ENCODE measurements at regions not wholly inside any gene's neighbourhood (a gene's known extent, or its start where the extent isn't known, plus 50 kb on each side); places are given as distances from the start of the nearest gene placed in this dataset.
"Not testable (repeated sequence)": the region's sequence is repeated elsewhere in the genome, so short reads cannot be mapped to it uniquely, and the experiment has no call there.

DNA sequence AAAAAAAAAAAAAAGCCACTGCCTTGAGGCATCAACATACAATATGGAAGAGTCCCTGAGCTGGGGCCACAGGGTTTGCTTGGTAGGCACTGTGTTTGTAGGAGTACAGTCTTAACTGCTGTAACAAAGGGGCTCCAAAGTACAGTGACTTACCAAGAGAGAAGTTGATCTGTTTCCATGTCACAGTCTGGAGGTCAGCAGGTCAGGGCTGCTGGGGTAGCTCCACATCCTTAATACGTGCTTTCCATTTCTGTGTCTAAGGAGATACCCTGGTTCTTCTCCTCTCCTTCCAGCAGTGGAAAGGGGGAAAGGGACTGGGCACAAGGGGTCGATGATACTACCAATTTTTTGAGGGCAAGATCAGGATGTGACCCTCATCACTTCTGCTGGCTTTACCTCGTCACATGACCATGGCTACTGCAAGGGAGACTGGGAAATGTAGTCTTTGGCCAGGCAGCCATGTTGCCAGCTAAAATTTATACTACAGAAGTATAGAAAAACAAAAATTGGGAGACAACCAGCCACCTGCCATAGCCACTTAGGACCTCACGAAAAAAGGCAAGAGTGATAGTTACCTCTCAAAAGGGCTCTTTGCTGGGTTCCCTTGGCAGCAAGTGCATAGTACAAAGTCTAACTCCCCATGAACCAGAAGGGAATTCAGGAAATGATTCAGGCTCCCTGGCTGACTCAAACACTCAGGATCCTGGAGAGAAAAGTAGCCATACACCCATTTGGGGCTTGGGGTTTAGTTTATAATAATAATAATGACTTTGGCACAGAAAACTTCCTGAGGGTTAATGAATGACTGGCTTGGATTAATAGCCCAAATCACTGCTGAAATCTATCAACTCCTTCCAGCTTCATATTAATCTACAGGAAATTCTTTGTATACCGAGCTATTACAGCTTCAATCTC is 52.7 kb upstream of the ATP5PO start:
- TF ChIP-seq, protein P1, sequence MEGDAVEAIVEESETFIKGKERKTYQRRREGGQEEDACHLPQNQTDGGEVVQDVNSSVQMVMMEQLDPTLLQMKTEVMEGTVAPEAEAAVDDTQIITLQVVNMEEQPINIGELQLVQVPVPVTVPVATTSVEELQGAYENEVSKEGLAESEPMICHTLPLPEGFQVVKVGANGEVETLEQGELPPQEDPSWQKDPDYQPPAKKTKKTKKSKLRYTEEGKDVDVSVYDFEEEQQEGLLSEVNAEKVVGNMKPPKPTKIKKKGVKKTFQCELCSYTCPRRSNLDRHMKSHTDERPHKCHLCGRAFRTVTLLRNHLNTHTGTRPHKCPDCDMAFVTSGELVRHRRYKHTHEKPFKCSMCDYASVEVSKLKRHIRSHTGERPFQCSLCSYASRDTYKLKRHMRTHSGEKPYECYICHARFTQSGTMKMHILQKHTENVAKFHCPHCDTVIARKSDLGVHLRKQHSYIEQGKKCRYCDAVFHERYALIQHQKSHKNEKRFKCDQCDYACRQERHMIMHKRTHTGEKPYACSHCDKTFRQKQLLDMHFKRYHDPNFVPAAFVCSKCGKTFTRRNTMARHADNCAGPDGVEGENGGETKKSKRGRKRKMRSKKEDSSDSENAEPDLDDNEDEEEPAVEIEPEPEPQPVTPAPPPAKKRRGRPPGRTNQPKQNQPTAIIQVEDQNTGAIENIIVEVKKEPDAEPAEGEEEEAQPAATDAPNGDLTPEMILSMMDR (IDR thresholded peaks at IDR 0.05) = no peak
- no peak for TF ChIP-seq POLR2A (IDR thresholded peaks at IDR 0.05)

DNA sequence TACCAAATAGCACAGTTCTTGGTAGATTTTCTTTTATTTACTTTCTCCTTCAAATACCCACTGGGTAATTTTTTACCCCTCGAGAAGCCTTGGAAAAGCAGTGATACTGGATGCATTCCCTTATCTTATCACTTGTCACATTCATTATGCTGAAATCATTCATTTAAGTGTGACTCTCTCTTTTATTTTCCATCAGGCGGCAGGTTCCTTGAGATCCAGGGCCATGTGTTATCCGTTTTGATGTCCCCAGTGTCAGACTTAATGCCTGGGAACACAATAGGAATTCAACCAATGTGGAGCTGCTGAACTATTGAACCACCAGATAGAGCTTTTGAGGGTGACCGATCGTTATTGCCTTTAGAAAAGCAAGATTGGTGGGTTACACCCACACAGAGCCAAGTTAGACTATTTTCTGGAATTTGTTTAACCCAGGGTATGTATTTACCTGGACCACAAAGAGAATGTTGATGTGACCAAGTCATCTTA is 51.5 kb upstream of the ATP5PO start:
- no peak overlapping the region for H3K27ac ChIP-seq

More for the DNA sequence above, 52.7 kb upstream of the ATP5PO start:
- Histone ChIP-seq H3K27me3 (no peaks in the 10 kb centered on the region), H3K4me1 (peaks cover 0 to 5% of the 10 kb centered on the region in 2 donors), H3K9me3 (no peaks in the 10 kb centered on the region), H3K36me3 (no peaks in the 10 kb centered on the region), H3K4me3 (replicated peaks in 1 of 3) (no peak overlapping the region), H3K27ac (no peak overlapping the region)
- no peak for DNase-seq
- intact Hi-C loops (cut with DNase I) = no loop called here
- WGBS, 2 donors = 66 to 70% methylated on average over 5 of the region's 5 CpGs

DNA sequence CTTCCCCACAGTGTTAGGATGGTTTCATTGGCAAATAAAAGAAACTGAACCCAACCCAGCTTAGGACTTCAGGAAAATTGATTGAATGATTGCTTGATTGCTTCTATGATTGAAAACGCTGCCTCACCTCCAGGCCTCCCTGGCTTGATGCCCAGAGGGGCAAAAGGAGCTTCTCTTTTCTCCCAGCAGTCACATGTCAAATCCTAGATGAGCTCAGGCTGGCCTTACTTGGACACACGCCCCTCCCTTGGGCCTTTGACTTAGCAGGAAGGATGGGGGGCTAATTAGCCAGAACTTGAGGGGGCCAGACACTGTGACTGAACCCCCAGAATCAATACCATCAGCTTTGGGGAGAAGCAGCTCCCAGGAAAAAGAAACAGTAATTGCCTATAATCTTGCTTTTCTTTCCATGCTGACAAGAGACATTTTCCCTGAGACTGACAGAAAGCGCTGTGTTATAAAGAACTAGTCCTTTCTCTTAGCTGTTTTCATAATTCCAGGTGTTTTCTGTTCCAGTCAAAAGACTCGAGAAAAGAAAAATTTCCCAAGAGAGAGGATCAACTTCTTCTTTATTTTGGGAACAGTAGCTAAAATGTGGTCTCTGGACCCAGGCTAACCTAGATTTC is 50.8 kb upstream of the ATP5PO start:
- TF ChIP-seq, protein P1 (IDR thresholded peaks at IDR 0.05) = no peak
- TF ChIP-seq POLR2A (IDR thresholded peaks at IDR 0.05) = no peak
- H3K36me3 ChIP-seq = no peaks in the 10 kb centered on the region
- H3K27me3 ChIP-seq = no peaks in the 10 kb centered on the region
- H3K27ac ChIP-seq = no peak overlapping the region
- no peak overlapping the region for H3K4me3 ChIP-seq (replicated peaks in 1 of 3)
- DNase-seq = no peak
- no peaks in the 10 kb centered on the region for H3K4me1 ChIP-seq
- no peaks in the 10 kb centered on the region for H3K9me3 ChIP-seq
- 73 to 83% methylated on average over 4 of the region's 4 CpGs for WGBS, 2 donors
- intact Hi-C loops (cut with DNase I) = no loop called here

More for the DNA sequence above, 51.5 kb upstream of the ATP5PO start:
- WGBS, 2 donors = 70 to 71% methylated on average over 5 of the region's 5 CpGs
- DNase-seq = no peak
- Histone ChIP-seq H3K4me1 (peaks cover 0 to 5% of the 10 kb centered on the region in 2 donors), H3K36me3 (no peaks in the 10 kb centered on the region), H3K27me3 (no peaks in the 10 kb centered on the region), H3K9me3 (no peaks in the 10 kb centered on the region), H3K4me3 (replicated peaks in 1 of 3) (no peak overlapping the region)
- no peak for TF ChIP-seq POLR2A (IDR thresholded peaks at IDR 0.05)
- TF ChIP-seq, protein P1 (IDR thresholded peaks at IDR 0.05) = no peak
- intact Hi-C loops (cut with DNase I) = no loop called here

DNA sequence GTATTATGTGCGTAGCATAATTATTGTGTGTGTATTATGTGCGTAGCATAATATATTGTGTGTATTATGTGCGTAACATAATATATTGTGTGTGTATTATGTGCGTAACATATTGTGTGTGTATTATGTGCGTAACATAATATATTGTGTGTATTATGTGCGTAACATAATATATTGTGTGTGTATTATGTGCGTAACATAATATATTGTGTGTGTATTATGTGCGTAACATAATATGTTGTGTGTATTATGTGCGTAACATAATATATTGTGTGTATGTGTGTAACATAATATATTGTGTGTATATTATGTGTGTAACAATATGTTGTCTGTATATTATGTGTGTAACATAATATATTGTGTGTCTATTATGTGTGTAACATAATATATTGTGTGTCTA is 50.1 kb upstream of the ATP5PO start:
- H3K4me3 ChIP-seq (replicated peaks in 1 of 3); intact Hi-C loops (cut with DNase I); H3K4me1 ChIP-seq; H3K27ac ChIP-seq; H3K36me3 ChIP-seq; H3K9me3 ChIP-seq; H3K27me3 ChIP-seq; DNase-seq: not testable (repeated sequence)
- WGBS, 2 donors = 95% methylated on average over 9 of the region's 9 CpGs

All from thyroid gland (tissue), 4 donors.